ENCODE measurements at regions not wholly inside any gene's neighbourhood (a gene's known extent, or its start where the extent isn't known, plus 50 kb on each side); places are given as distances from the start of the nearest gene placed in this dataset.

- TF ChIP-seq, protein P1, sequence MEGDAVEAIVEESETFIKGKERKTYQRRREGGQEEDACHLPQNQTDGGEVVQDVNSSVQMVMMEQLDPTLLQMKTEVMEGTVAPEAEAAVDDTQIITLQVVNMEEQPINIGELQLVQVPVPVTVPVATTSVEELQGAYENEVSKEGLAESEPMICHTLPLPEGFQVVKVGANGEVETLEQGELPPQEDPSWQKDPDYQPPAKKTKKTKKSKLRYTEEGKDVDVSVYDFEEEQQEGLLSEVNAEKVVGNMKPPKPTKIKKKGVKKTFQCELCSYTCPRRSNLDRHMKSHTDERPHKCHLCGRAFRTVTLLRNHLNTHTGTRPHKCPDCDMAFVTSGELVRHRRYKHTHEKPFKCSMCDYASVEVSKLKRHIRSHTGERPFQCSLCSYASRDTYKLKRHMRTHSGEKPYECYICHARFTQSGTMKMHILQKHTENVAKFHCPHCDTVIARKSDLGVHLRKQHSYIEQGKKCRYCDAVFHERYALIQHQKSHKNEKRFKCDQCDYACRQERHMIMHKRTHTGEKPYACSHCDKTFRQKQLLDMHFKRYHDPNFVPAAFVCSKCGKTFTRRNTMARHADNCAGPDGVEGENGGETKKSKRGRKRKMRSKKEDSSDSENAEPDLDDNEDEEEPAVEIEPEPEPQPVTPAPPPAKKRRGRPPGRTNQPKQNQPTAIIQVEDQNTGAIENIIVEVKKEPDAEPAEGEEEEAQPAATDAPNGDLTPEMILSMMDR (IDR thresholded peaks at IDR 0.05), result no peak
- Histone ChIP-seq H3K27ac (no peak overlapping the region), H3K4me3 (no peak overlapping the region)
- DNase-seq (ENCODE audit: low spot score), result no peak
Observed at GRCh38 chr12:92020983-92021665, 124.5 kb downstream of the BTG1 start.

DNA sequence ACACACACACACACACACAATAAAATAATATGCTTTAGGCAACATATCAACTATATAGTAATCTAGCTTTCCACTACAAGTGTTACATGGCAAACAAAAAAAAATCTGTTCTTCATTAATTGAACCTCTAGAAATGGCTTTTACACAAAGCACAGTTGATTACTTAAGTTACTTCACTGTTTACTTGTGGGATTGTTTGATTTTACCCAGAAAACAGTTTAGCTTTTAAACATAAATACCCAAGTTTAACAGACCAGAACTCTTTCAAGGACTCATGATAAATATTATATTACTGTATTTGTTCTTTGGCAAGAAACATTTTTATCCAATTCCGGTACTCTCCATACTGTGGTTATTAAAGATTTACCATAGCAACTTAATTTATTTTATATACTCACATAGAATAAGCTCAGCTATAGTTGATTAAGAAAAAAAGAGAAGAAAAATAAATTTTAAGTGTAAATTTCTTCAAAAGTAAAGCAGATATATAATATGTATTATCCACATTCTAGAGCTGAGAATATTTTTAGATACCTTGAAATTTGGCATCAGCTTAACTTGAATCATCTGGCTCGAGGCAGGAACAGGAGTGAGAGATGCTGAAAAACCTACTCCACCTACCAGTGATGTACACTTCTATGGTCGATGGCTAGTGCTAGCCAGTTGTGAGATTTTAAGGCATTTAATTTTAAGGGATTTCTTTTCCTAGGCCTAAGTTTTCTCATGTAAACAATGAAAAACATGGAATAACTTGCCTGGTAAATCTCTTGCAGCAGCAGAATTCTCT lies 126.0 kb downstream of the BTG1 start:
- H3K27ac ChIP-seq, result no peak overlapping the region
- TF ChIP-seq, protein P1 (IDR thresholded peaks at IDR 0.05), result no peak
- H3K4me3 ChIP-seq, result no peak overlapping the region
- DNase-seq (ENCODE audit: low spot score), result no peak

DNA sequence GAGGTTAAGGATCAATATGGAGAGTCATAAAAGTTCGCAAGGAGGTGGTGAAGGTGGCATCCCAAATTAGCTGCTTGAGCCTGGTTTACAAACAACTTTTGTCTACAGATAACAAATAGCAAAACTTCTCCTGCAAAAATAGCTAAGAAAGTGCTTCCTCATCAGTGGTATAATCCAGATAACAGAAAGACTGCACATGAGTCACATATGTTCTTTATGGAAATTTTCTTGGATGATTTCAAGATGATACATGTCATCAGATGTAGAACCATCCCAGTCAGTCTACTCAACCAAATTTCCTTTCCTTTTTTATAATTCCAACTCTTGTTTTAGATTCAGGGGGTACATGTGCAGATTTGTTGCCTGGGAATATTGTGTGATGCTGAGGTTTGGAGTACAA lies 133.0 kb downstream of the BTG1 start:
- Histone ChIP-seq H3K27ac (no peak overlapping the region), H3K4me3 (no peak overlapping the region)
- DNase-seq (ENCODE audit: low spot score), result no peak
- TF ChIP-seq, protein P1 (IDR thresholded peaks at IDR 0.05), result no peak

DNA sequence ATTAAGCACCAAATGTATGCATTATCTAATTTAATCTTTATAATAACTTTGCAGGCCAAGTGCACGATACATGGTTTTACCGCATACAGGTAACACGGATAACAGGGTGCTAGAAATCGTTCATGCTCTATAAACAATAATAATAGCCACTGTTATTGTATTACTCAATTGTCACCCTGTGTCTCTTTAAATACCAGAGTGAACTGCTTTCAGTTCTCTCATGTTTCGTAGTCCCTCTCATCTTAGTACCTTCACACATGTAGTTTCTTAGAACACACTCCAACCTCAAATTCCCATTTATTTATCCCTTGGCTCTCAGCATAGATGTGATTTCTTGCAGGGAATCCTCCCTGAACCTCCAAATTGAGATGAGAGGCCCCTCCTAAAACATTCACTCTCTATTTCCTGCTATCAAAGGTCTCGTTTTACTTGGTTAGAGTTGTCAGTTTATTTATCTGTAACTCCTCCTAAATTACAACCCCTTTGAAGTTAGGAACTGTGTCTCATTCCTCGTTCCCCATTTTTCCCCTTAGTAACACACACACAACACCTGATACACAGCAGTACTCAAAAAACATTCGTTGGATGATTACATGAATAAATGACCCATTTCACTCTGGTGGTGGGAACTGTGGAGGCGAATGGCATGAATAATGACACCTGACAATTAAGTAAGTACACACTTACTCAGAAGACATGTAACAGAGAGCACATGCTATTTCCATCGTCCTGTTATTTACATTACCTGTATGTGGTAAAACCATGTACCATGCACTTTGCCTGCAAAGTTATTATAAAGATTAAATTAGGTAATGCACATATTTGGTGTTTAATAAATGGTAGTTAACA lies 134.6 kb downstream of the BTG1 start:
- H3K4me3 ChIP-seq, result no peak overlapping the region
- DNase-seq (ENCODE audit: low spot score), result no peak
- TF ChIP-seq, protein P1 (IDR thresholded peaks at IDR 0.05), result no peak
- no peak overlapping the region for H3K27ac ChIP-seq

GRCh38 chr12:92010368-92010767 lies 135.3 kb downstream of the BTG1 start:
- no peak overlapping the region for H3K4me3 ChIP-seq
- H3K27ac ChIP-seq, result no peak overlapping the region
- DNase-seq (ENCODE audit: low spot score), result no peak
- TF ChIP-seq, protein P1 (IDR thresholded peaks at IDR 0.05), result no peak

DNA sequence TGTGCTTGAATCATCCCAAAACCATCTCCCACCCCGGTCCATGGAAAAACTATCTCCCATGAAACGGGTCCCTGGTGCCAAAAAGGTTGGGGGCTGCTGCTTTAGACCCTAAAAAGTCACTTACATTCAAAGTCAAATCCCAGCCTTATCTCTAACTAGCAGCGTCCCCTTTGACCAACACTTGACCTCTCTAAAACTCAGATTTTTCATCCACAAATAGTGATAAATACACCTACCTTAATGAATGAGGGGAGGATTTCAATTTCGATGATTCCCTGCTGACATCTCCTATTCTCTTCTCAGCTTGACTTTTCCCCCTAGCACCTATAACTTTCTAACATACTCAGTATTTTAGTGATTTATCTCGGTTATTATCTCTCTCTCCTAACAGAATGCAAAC lies 137.3 kb downstream of the BTG1 start:
- Histone ChIP-seq H3K4me3 (no peak overlapping the region), H3K27ac (no peak overlapping the region)
- no peak for DNase-seq (ENCODE audit: low spot score)
- TF ChIP-seq, protein P1 (IDR thresholded peaks at IDR 0.05), result no peak
